OCI-M1 (cell line): ENCODE measurements at regions not wholly inside any gene's neighbourhood (a gene's known extent, or its start where the extent isn't known, plus 50 kb on each side); places are given as distances from the start of the nearest gene placed in this dataset.

ENCODE experiments used
- DNase-seq: peaks from one replicate; lab custom pipeline; 2025; lab: John Stamatoyannopoulos, UW

GRCh38 chrX:124524852-124525251 is 178.5 kb downstream of the SH2D1A start:
- no peak for DNase-seq

GRCh38 chrX:124529786-124530185 is 183.4 kb downstream of the SH2D1A start:
- DNase-seq: no peak

DNA sequence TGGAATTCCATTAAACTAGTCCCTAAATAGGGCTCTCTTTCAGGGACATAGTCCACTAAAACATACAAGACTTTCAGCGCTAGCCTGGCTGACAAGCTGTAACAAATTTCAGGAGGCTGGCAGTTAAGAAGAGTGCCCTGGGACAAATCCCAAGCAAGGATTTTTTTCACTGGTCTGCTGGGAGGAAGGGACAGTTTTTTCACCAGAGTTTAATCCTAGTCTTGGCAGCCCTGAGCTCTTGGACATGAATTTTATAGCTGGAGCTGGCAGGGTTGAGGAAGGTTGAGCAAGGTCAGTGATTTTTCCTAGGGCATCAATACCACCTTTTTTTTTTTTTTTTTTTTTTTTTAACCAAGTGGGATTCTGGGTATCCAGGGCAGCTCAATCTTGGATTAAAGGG is 184.4 kb downstream of the SH2D1A start:
- DNase-seq: no peak

DNA sequence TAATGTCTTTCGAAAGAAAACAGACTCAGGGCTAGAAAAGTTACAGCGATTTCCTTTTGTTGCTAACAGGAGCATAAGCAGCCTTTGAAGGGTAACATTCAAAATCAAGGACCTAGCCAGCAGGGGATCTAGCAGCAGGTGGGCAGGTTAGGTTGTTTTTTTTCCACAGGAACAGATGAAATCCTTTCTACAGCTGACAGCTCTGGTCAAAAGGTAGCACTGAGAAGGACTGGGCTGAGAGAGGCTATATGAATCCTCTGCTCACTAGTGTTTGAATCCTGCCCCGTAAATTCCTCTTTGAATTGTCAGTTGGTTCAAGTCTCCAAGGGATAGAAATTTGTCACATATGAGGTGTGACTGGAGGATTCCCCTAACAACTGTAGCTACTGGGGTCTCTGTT is 188.2 kb downstream of the SH2D1A start:
- no peak for DNase-seq

DNA sequence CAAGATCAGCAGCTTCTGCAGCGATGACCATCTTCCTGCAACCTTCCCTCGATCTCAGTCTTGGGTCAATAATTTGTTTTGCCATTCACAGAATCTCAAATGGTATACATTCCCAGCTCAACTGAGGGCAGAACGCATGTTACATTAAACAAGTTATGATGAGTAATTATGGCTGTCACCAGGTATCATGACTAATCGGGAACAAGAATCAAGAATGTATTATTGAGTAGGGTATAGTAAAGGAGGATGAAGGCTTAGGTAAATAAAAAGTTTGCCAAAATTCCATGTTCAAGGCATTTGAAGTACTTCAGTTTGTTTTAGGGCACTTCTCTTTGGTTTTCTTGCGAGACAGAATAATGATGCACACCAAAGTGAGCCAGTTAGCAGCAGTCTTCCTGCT is 194.1 kb downstream of the SH2D1A start:
- DNase-seq: no peak

DNA sequence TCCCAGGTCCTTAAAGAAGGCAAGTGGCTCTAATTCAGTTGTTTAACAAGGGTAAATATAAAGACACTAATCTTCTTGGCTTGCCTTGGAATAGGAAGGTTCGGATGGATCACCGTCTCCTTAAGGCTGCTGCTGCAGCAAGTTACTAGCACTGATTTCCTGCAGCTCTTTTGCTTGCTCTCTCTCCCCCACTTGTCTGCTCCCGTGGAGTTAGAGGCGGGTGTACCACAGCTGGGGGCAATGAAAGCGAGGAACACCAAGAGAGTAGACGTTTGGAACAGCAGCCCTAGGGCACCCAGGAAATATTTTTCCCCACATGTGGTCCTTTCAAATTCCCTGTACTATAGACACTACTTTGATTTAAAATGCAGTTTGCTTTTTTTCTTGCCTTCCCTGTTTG is 202.2 kb downstream of the SH2D1A start:
- DNase-seq: no peak

GRCh38 chrX:124555036-124555595 is 208.8 kb downstream of the SH2D1A start:
- DNase-seq: no peak

GRCh38 chrX:124557976-124558375 is 211.6 kb downstream of the SH2D1A start:
- DNase-seq: no peak

DNA sequence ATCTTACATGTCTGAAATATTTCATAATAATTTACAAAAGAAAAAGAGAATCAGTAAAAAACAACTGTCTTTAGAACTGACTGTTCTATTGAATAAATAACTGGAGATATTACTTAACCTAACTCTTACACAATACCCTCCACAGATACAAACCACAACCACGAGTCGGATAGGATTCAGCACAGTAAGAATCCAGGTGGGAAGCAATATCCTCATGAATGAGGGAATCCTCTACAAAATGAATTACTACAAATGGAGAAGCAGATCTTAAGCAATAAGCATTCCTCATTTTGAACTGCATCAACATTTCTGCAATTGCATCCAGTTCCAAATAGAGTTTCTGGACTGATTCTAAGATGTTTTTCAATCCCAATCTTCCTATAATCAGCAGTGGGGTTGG is 227.1 kb downstream of the SH2D1A start:
- DNase-seq: no peak

DNA sequence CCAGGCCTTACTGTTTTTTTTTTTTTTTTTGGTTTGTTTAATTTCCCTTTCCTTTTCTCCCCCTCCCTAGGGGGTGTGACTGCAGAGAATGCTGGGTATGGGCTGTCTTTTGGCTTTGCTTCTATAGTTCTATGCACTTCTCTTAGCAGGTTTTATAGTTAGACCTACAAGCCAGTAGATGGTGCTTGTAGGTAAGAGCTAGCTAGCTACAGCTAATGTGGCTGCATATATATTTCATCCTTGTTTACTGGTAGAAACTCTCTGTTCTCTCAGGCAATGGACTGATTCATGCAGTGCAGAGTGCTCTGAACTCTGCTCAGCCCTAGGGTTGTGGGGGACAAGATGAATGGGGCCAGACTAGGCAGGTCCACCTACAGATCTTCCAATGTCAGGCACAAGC is 246.4 kb downstream of the SH2D1A start:
- no peak for DNase-seq

DNA sequence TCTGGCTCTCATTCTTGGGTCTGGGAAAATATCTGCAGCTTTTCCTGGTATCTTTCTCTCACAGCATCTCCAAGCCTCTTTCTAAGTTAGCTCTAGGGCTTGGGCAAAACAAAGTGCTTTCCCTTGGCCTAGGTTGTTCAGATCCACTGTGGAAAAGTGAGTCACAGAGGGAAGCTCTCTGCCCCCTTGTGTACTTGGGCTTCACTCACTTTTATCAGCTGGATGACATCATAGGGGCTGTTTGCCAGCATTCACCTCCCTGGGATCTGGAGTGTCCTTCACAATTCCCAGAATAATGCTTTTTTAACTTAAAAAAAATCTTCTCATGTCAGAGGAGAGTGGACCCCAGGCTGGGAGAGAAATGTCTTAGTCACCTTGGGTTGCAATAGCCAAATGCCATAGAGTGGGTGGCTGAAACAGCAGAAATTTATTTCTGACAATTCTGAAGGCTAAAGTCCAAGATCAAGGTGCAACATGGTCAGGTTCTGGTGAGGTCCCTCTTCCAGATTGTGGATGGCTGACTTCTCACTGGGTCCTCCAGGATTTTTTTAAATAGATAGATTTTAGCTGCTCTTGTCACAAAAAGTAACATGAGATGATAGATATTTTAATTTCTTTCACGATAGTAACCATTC is 247.8 kb downstream of the SH2D1A start:
- no peak for DNase-seq

GRCh38 chrX:124605511-124605910 is 259.1 kb downstream of the SH2D1A start:
- no peak for DNase-seq

GRCh38 chrX:124606724-124607123 is 260.4 kb downstream of the SH2D1A start:
- DNase-seq: no peak

DNA sequence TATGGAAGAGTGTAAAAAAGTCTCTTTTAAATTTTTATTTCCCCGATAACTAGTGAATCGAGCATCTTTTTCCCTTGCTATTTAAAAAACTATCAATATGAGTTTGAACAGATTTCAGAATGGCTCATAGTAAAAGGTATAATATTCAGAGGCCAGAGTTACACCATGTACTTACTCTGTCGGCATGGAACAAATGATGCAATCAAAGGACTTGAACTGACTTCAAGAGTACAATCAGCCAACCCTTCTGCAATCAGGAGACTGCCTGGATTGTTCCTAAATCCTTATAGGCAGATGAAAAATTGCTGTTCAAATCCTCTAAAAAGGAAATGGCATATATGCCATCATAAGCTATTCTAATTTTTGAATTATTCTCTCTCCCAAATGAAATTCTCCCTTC is 273.3 kb downstream of the SH2D1A start:
- peak; percentile 10 for DNase-seq

DNA sequence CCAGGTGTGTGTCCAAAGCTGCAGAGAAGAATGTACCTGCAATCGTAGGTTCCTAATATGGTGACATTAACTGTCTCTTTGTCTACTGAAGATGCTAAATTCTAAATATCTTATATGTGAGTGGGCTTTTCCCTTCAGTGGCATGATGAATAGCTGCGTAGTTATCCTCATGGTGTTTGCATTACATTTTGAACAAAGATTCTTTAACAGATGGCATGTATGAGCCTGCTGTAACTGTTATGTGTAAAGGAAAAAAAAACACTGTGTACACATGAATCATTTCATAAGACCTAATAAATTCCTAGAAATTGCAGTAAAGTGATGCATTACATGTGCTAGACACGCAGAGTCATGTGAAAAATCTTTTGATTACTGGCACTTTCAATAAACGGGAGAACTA is 288.0 kb downstream of the SH2D1A start:
- no peak for DNase-seq

DNA sequence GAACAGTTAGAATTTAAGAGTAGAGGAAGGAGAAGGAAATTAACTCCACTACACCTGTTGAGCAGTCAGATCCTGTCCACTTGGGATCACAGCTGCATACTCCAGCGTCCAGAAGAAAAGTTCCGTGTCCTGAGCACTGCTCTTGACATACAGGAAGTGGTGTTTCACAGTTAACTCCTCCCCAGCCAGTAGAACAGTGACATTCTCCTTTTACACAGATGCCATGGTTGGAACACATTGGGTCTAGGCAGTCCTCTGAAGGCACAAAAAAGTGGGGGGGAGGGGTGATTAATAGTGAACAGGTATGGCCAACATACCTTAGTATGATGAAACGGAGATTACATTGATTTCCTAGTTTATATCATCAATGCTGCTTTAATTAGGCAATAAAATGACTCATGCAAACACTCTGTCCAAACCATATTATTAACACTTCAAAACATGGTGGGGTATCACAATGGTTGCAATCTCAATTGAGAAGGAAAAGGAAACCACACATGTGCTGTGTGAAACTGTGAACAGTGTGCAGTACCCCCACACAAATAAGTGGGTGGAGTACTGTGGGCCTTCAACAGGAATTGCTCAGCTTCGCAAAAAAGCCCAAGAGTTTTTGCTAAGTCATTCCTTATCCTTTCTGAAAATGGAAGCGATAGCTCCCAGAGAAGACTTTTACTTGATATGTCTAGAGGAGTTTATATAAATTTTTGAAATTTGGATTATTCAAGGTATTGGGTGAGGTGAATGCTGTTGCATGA is 295.6 kb downstream of the SH2D1A start:
- peak; percentile 41 for DNase-seq

- no peak for DNase-seq
Observed at GRCh38 chrX:124646403-124646802, 300.0 kb downstream of the SH2D1A start.

GRCh38 chrX:124651031-124651430 is 304.7 kb downstream of the SH2D1A start:
- no peak for DNase-seq

DNA sequence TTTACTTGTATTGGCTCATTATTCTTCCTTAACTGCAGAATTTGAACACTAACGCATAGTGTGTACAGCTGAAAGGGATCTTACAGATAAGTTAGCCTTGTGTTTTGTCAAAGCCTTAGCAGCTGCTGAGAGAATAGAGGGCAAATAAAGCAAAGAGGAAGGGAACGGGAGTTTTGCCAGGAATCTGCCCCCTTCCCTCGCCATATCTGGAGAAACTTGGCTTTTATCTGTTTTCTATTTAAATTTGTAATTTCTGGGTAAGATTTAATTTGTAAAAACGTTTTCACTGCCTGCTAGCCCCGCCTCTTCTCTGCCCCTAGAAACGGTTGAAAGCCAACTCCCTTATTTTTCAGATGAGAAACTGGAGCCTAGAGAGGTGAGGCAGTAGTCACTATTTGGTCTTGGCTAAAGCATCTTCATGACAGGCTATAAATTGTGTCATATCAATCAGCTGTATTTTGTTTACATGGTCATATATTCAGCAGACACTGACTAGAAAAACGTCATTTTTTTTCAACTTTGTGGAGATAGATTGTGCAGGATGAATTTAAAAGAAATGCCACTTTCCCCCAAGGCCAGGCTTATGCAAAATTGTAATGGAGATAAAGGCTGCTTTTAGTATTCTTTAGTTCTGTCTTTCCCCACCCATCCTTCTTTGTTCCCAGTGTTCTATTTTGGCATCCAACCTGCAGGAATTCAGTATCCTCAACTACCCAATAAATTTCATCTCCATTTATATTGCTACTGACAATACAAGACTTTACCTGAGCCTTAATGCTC is 319.4 kb downstream of the SH2D1A start:
- no peak for DNase-seq

- DNase-seq: no peak
Observed at GRCh38 chrX:124679199-124679598, 332.8 kb downstream of the SH2D1A start.

- DNase-seq: no peak
Observed at GRCh38 chrX:124680287-124680686, 333.9 kb downstream of the SH2D1A start.

- no peak for DNase-seq
Observed at GRCh38 chrX:124690495-124690894, 344.1 kb downstream of the SH2D1A start.

DNA sequence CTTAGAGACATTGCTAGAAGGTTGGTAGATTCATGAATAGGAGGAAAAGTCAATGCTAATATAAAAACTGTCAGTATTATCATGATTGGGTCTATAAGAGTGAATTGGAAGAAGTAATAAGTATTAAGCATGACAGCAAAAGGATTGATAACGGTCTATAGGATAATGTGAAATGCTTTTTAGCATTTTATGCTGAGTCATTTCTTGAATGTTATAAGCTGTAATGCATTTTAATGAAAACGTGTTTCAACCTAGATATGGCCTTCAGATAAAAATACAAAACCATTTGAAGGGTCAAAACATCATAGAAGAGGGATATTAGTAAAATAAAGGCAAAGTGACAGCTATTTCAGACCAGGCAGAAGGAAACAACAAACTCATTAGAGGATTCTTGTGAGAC is 353.5 kb downstream of the SH2D1A start:
- DNase-seq: no peak
